ENCODE measurements at regions not wholly inside any gene's neighbourhood (a gene's known extent, or its start where the extent isn't known, plus 50 kb on each side); places are given as distances from the start of the nearest gene placed in this dataset.

DNA sequence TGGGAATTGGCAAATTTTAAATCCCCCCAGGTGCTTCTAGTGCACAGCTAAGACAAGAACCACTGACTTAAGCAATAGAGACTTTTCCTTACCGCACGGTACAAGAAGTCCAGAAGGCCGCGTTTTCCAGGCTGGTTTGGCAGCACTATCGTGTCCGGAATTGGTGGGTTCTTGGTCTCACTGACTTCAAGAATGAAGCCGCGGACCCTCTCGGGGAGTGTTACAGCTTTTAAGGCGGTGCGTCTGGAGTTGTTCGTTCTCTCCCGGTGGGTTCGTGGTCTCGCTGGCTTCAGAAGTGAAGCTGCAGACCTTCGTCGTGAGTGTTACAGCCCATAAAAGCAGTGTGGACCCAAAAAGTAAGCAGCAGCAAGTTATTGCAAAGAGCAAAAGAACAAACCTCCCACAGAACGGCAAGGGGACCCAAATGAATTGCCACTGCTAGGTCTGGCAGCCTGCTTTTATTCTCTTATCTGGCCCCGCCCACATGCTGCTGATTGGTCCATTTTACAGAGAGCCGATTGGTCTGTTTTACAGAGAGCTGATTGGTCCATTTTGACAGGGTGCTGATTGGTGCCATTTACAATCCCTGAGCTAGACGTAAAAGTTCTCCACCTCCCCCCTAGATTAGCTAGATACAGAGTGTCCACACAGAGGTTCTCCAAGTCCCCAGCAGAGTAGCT lies 264.5 kb downstream of the PREX1 start:
- Histone ChIP-seq H3K27me3 (ENCODE audit: control insufficient read depth, insufficient read depth, low read length) (no peaks in the 10 kb centered on the region), H3K36me3 (ENCODE audit: control insufficient read depth, insufficient read depth, low read length) (no peaks in the 10 kb centered on the region), H3K4me3 (ENCODE audit: low read depth, low read length) (no peak overlapping the region)
- TF ChIP-seq, protein P1, sequence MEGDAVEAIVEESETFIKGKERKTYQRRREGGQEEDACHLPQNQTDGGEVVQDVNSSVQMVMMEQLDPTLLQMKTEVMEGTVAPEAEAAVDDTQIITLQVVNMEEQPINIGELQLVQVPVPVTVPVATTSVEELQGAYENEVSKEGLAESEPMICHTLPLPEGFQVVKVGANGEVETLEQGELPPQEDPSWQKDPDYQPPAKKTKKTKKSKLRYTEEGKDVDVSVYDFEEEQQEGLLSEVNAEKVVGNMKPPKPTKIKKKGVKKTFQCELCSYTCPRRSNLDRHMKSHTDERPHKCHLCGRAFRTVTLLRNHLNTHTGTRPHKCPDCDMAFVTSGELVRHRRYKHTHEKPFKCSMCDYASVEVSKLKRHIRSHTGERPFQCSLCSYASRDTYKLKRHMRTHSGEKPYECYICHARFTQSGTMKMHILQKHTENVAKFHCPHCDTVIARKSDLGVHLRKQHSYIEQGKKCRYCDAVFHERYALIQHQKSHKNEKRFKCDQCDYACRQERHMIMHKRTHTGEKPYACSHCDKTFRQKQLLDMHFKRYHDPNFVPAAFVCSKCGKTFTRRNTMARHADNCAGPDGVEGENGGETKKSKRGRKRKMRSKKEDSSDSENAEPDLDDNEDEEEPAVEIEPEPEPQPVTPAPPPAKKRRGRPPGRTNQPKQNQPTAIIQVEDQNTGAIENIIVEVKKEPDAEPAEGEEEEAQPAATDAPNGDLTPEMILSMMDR (IDR thresholded peaks at IDR 0.05; ENCODE audit: insufficient read depth, low read length, poor library complexity, severe bottlenecking), result no peak
- DNase-seq (ENCODE audit: low read depth), result no peak

DNA sequence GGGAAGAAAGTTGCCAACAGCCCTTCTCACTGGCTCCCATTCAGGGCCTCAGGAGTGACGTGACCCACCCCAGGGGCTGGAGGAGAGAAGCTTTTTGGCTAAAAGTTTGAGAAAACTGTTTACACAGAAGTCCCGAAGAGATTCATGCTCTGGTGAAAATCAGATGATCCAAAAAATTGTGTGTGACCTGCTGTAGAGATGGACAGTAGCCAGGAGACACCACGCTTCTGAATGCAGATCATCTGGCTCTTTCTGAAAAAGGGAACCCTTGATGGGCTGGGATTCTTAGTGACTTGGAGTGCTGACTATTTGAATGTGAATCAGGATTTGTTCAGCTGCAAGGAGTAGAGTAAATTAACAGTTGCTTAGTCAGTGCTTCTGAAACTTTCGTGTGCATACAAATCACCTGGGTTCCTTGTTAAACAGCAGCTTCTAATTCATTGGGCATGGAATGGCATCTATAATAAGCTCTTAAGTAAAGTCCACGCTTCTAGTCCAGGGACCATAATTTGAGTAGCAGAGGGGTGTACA lies 265.1 kb downstream of the PREX1 start:
- TF ChIP-seq, protein P1 (IDR thresholded peaks at IDR 0.05; ENCODE audit: insufficient read depth, low read length, poor library complexity, severe bottlenecking), result no peak
- no peaks in the 10 kb centered on the region for H3K27me3 ChIP-seq (ENCODE audit: control insufficient read depth, insufficient read depth, low read length)
- DNase-seq (ENCODE audit: low read depth), result no peak
- H3K36me3 ChIP-seq (ENCODE audit: control insufficient read depth, insufficient read depth, low read length), result no peaks in the 10 kb centered on the region
- no peak overlapping the region for H3K4me3 ChIP-seq (ENCODE audit: low read depth, low read length)

DNA sequence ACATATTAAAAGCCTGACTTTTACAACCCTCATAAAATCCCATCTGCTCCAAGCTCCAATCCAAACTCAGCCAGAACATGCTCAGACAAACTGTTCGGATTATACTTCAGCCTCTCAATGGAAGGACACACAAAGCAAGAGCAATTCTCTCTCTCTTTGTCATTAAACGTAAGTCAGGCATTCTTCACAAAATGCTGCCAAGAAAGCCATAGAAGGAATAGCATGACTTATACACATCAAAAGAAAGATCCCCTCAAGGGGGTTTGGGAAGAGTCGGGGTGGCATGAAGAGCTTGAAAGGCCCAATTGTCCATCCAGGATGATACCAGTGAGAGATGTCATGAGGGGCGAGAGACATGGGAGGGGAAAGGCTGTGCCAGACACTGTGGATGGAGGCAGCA lies 268.9 kb downstream of the PREX1 start:
- TF ChIP-seq, protein P1 (IDR thresholded peaks at IDR 0.05; ENCODE audit: insufficient read depth, low read length, poor library complexity, severe bottlenecking), result no peak
- H3K4me3 ChIP-seq (ENCODE audit: low read depth, low read length), result no peak overlapping the region
- H3K36me3 ChIP-seq (ENCODE audit: control insufficient read depth, insufficient read depth, low read length), result no peaks in the 10 kb centered on the region
- H3K27me3 ChIP-seq (ENCODE audit: control insufficient read depth, insufficient read depth, low read length), result no peaks in the 10 kb centered on the region
- DNase-seq (ENCODE audit: low read depth), result no peak

DNA sequence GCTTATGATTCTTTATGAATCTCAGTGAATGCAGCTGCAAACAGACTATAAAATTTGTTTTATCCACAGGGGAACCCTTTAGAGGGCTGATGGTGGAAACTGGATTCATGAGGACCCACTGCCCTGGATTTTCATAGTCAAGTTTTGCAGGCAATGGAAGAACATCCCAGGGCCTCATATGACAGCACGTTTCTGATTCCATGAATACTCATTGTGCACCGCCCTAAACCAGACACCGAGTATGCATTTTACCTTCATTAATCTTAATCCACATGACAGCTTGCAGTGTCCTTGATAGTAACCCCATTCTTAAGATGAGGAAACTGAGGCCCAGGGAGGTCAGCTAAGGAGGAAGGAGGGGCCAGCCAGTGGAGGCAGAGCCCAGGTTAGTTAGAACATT lies 270.4 kb downstream of the PREX1 start:
- no peaks in the 10 kb centered on the region for H3K36me3 ChIP-seq (ENCODE audit: control insufficient read depth, insufficient read depth, low read length)
- no peaks in the 10 kb centered on the region for H3K27me3 ChIP-seq (ENCODE audit: control insufficient read depth, insufficient read depth, low read length)
- TF ChIP-seq, protein P1 (IDR thresholded peaks at IDR 0.05; ENCODE audit: insufficient read depth, low read length, poor library complexity, severe bottlenecking), result no peak
- DNase-seq (ENCODE audit: low read depth), result no peak
- H3K4me3 ChIP-seq (ENCODE audit: low read depth, low read length), result no peak overlapping the region

DNA sequence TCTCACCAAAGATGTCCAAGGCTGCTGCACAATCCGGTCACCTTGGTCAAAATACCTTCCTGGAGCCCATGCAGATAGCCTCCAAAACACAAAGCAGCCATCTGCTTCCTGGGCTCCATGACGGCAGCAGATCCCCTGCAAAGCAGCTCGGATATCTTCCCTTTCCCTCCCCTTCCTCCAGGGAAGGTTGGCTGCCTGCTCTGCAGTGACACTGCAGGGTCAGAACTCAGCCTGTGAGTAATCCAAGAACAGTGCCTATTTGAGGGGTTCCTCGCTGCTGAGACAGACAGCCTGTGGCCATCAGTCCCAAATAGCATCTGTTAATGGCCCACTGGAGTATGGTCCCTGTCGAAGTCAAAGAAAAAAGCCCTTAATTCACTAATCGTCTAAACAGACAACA lies 270.8 kb downstream of the PREX1 start:
- Histone ChIP-seq H3K27me3 (ENCODE audit: control insufficient read depth, insufficient read depth, low read length) (no peaks in the 10 kb centered on the region), H3K4me3 (ENCODE audit: low read depth, low read length) (no peak overlapping the region), H3K36me3 (ENCODE audit: control insufficient read depth, insufficient read depth, low read length) (no peaks in the 10 kb centered on the region)
- TF ChIP-seq, protein P1 (IDR thresholded peaks at IDR 0.05; ENCODE audit: insufficient read depth, low read length, poor library complexity, severe bottlenecking), result no peak
- no peak for DNase-seq (ENCODE audit: low read depth)

DNA sequence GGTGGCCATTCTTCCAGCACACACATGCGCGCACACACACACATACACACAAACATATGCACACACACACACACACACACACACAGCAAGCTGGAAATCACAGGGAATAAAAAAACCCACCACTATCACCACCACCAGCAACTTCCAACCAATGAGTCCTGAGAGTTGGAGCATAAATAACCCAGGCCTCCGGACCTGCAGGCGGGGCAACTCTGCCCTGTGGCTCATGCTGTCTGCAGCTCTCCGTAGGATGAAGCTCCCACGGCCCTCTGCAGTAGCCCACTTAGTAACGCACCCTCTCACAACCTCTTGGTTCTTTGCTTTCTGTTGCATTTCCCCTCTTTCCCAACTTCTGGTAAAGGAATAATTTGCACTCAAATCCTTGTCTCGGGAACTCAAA lies 275.2 kb downstream of the PREX1 start:
- H3K27me3 ChIP-seq (ENCODE audit: control insufficient read depth, insufficient read depth, low read length), result no peaks in the 10 kb centered on the region
- no peak for DNase-seq (ENCODE audit: low read depth)
- H3K36me3 ChIP-seq (ENCODE audit: control insufficient read depth, insufficient read depth, low read length), result no peaks in the 10 kb centered on the region
- H3K4me3 ChIP-seq (ENCODE audit: low read depth, low read length), result no peak overlapping the region
- TF ChIP-seq, protein P1 (IDR thresholded peaks at IDR 0.05; ENCODE audit: insufficient read depth, low read length, poor library complexity, severe bottlenecking), result no peak
